MCF 10A (cell line): ENCODE measurements at regions not wholly inside any gene's neighbourhood (a gene's known extent, or its start where the extent isn't known, plus 50 kb on each side); places are given as distances from the start of the nearest gene placed in this dataset.

ENCODE experiments used
- BruUV-seq: library from RNA; stranded (reverse); fragments of 400-500 nt; replicated peaks from 2 replicates; lab custom pipeline; 2021; lab: Mats Ljungman, UMichigan
- CTCF ChIA-PET: fragments of 300-600 bp; sonication (Branson Sonifier 250); formaldehyde crosslinking; extraction: SDS; loops from one replicate; lab custom pipeline; 2021; ENCODE audit warnings: antibody characterized with exemption, inconsistent platforms; lab: Yijun Ruan, JAX
- POLR2A ChIA-PET: fragments of 300-600, 350-650 bp; sonication (Branson Sonifier 250); formaldehyde crosslinking; extraction: SDS; loops from one replicate; lab custom pipeline; 2020; ENCODE audit warnings: antibody characterized with exemption, inconsistent platforms; lab: Yijun Ruan, JAX
- DNase-seq: peaks from one replicate; pipeline ENCODE4 v3.0.0-alpha.2; 2018; ENCODE audit not compliant: unreplicated experiment
- H3K27ac Mint-ChIP-seq: one replicate; pipeline ENCODE4 v1.8.0; 2022; ENCODE audit warnings: mild to moderate bottlenecking, low read depth, mixed read lengths; ENCODE audit not compliant: unreplicated experiment
- H3K27me3 Mint-ChIP-seq: one replicate; pipeline ENCODE4 v1.8.0; 2022; ENCODE audit warnings: mixed read lengths; ENCODE audit not compliant: insufficient read depth, unreplicated experiment
- H3K36me3 Mint-ChIP-seq: one replicate; pipeline ENCODE4 v1.8.0; 2022; ENCODE audit warnings: mild to moderate bottlenecking, moderate library complexity, mixed read lengths; ENCODE audit not compliant: insufficient read depth, unreplicated experiment
- H3K4me1 Mint-ChIP-seq: one replicate; pipeline ENCODE4 v1.8.0; 2022; ENCODE audit warnings: mixed read lengths; ENCODE audit not compliant: insufficient read depth, unreplicated experiment
- H3K4me3 Mint-ChIP-seq: one replicate; pipeline ENCODE4 v1.8.0; 2022; ENCODE audit warnings: mild to moderate bottlenecking, moderate library complexity, mixed read lengths; ENCODE audit not compliant: unreplicated experiment
- H3K9me3 Mint-ChIP-seq: one replicate; pipeline ENCODE4 v1.8.0; 2022; ENCODE audit warnings: mixed read lengths; ENCODE audit not compliant: unreplicated experiment
- intact Hi-C: fragments of 100-400 bp; cut with micrococcal nuclease; formaldehyde crosslinking; loops from 2 replicates; pipeline ENCODE4 v1.14.1; 2022
- TF ChIP-seq, protein P1 (sequence below): fragments of 200-600 bp; IDR thresholded peaks from one replicate; pipeline ENCODE4 v1.8.0; 2022; ENCODE audit warnings: antibody characterized with exemption, mild to moderate bottlenecking; ENCODE audit not compliant: unreplicated experiment

DNA sequence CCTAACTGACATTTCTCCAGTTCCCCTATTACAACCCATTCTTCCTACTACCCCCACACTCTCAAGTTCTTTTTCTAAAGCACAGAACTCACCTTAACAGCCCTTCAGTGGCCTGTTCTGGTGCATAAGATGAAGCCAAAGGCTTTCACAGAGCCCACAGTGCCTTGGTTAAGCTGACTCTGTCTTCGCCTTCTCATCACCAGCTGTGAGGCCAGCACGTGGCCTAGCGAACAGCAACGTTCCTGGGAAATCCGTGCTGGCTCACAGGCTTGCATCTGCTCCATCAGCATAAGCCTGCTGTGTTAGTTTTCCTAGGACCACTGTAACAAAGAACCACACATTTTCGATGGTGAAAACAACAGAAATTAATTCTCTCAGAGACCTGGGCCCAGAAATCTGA lies 67.9 kb upstream of the LPAR1 start:
- POLR2A ChIA-PET, result no interaction called here
- TF ChIP-seq, protein P1, sequence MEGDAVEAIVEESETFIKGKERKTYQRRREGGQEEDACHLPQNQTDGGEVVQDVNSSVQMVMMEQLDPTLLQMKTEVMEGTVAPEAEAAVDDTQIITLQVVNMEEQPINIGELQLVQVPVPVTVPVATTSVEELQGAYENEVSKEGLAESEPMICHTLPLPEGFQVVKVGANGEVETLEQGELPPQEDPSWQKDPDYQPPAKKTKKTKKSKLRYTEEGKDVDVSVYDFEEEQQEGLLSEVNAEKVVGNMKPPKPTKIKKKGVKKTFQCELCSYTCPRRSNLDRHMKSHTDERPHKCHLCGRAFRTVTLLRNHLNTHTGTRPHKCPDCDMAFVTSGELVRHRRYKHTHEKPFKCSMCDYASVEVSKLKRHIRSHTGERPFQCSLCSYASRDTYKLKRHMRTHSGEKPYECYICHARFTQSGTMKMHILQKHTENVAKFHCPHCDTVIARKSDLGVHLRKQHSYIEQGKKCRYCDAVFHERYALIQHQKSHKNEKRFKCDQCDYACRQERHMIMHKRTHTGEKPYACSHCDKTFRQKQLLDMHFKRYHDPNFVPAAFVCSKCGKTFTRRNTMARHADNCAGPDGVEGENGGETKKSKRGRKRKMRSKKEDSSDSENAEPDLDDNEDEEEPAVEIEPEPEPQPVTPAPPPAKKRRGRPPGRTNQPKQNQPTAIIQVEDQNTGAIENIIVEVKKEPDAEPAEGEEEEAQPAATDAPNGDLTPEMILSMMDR, result no peak
- Mint-ChIP-seq H3K36me3 (no peaks in the 10 kb centered on the region), H3K4me3 (no peak overlapping the region), H3K27ac (no peak overlapping the region), H3K27me3 (no peaks in the 10 kb centered on the region), H3K9me3 (no peaks in the 10 kb centered on the region), H3K4me1 (no peaks in the 10 kb centered on the region)
- DNase-seq, result no peak
- BruUV-seq, result no TSS peak
- CTCF ChIA-PET, result no interaction called here
- intact Hi-C loops, result no loop called here

DNA sequence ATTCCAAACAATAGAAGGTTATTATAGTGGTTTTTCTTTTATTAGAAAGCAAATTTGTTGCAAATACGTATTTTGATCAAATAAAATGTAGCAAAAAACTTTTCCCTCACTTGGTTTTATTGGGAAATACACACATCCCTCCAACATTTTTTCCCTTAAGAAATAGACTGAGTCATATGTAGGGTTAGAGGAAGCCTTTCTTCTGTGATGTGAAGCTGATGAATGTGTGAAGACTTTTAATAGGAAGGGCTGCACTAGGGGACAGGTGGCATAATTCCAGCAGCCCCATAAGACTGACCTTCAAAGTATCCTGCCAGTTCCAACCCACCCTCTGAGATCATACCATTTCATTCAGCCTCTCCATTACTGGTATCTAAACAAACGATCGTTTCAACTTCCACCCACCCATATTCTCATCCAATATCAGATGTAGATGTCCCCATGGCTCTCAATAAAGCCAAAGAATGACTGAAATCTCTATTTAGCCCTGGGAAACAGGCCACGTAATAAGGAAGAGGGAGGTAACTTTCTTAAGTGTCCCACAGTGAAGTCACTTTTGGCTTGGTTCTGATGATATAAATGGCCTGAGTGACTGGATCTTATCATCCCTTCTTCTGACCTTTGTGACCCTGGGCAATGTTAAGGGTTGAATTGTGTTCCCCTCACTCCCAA lies 64.7 kb upstream of the LPAR1 start:
- Mint-ChIP-seq H3K27ac (no peak overlapping the region), H3K27me3 (no peaks in the 10 kb centered on the region), H3K9me3 (no peaks in the 10 kb centered on the region), H3K36me3 (no peaks in the 10 kb centered on the region), H3K4me3 (no peak overlapping the region), H3K4me1 (no peaks in the 10 kb centered on the region)
- intact Hi-C loops, result no loop called here
- ChIA-PET CTCF (no interaction called here), POLR2A (no interaction called here)
- no peak for DNase-seq
- TF ChIP-seq, protein P1, result no peak
- BruUV-seq, result no TSS peak

DNA sequence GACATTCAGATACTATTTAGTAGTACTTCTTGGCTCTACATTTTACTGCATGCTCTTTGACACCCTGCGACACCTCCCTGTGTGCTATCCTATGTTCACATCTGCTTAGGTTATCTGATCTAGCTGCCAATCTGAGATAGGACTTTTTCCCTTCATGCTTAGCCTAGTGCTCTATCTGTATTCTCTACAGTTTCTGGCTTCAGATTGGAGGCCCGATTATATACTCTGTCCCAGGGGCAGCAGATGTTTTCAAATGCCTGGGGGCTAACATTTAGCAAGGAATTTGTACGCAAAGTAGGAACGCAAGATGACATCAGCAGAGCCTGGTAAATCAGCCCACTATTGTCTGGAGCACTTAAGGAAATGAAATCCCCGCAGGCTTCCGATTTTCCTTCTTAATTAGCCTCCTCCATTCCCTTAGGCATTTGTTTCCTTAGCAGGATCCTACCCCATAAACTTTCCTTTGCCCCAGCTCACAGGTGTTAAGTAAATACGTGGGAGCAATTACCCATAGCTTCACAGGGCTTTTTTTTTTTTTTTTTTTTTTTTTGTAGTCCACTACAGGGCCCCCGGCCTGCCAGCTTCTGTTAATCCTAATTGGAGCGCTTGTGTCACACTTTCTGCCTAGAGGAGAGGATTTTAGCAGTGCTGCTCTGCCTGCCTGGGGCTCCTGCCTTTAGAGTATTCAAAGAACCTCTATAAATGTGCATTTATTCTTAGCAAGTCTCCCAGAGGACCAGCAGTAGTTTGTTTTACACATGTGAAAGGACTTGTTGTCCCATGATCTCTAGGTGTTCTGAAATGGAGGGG lies 61.1 kb upstream of the LPAR1 start:
- H3K27me3 Mint-ChIP-seq, result no peaks in the 10 kb centered on the region
- intact Hi-C loops, result no loop called here
- ChIA-PET CTCF (interaction anchor here (1.1 kb wide), 1 partner anchor 16 kb away, joined by 4 read pairs; no protein-coding TSS in a partner anchor), POLR2A (no interaction called here)
- no peaks in the 10 kb centered on the region for H3K9me3 Mint-ChIP-seq
- BruUV-seq, result no TSS peak
- H3K27ac Mint-ChIP-seq, result no peak overlapping the region
- no peaks in the 10 kb centered on the region for H3K36me3 Mint-ChIP-seq
- H3K4me3 Mint-ChIP-seq, result no peak overlapping the region
- peaks cover 6% of the 10 kb centered on the region for H3K4me1 Mint-ChIP-seq
- DNase-seq, result no peak
- TF ChIP-seq, protein P1, result no peak

DNA sequence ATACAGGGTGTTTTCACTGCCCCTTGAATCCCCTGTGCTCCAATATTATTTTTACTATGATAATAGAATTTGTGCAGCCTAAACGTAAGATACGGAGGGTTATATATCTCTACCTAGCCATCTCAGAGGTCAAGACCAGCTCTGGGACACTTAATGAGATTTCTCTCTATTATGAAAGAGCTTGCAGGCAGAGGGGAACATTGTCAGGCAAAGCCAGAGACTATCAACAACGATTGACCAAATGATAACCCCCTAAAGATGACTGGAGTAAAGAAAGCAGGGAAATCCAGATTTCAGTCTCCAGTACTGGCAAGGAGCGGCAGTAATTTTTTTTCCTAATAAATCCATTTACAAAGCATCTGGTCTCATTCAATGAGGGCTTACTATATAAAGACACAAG lies 59.8 kb upstream of the LPAR1 start:
- H3K27ac Mint-ChIP-seq, result no peak overlapping the region
- H3K27me3 Mint-ChIP-seq, result no peaks in the 10 kb centered on the region
- ChIA-PET POLR2A (interaction anchor here (0.6 kb wide), 1 partner anchor 51 kb away, joined by 3 read pairs; no protein-coding TSS in a partner anchor), CTCF (interaction anchor here (0.6 to 1.1 kb wide), 2 partner anchors 9 to 18 kb away, joined by 3 to 4 read pairs; no protein-coding TSS in a partner anchor)
- BruUV-seq, result no TSS peak
- H3K4me3 Mint-ChIP-seq, result no peak overlapping the region
- no peaks in the 10 kb centered on the region for H3K36me3 Mint-ChIP-seq
- intact Hi-C loops, result no loop called here
- H3K9me3 Mint-ChIP-seq, result no peaks in the 10 kb centered on the region
- H3K4me1 Mint-ChIP-seq, result peaks cover 8% of the 10 kb centered on the region
- TF ChIP-seq, protein P1, result no peak
- no peak for DNase-seq
